ENCODE measurements at regions not wholly inside any gene's neighbourhood (a gene's known extent, or its start where the extent isn't known, plus 50 kb on each side); places are given as distances from the start of the nearest gene placed in this dataset.

DNA sequence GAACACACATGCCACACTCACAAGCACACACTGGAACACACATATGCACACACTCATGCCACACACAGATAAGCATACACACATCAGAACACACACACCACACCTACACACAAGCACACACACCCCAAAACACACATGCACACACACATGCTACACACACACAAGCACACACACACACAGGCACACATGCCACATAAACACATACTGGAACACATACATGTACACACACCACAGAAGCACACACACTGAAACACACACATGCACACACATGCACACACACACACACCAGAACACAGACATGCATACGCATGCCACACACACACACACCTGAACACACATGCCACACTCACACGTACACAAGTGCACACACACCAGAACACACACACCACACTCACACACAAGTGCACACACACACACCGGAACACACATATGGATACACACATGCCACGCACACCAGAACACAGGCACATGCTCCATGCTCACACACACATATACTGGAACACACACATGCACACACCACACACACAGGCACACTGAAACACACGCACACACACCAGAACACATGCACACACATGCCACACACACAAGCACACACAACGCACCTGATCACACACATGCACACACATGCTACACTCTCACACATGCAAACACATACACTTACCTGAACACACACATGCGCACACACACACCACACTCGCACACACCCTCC, 78.0 kb upstream of the IRX4 start:
- Histone ChIP-seq H3K27ac (no peak overlapping the region), H3K9me3 (no peaks in the 10 kb centered on the region), H3K4me3 (no peak overlapping the region), H3K36me3 (ENCODE audit: insufficient read depth in 1 of 2, low read depth in 1 of 2) (no peaks in the 10 kb centered on the region), H3K27me3 (ENCODE audit: insufficient read depth in 3 of 3, low read length in 2 of 3) (no peaks in the 10 kb centered on the region), H3K4me1 (no peaks in the 10 kb centered on the region)
- 95 to 98% (median 96%) methylated on average over 8 of the region's 8 CpGs for WGBS, 3 donors
- ATAC-seq (no peak), DNase-seq (no peak)
- TF ChIP-seq, protein P1, sequence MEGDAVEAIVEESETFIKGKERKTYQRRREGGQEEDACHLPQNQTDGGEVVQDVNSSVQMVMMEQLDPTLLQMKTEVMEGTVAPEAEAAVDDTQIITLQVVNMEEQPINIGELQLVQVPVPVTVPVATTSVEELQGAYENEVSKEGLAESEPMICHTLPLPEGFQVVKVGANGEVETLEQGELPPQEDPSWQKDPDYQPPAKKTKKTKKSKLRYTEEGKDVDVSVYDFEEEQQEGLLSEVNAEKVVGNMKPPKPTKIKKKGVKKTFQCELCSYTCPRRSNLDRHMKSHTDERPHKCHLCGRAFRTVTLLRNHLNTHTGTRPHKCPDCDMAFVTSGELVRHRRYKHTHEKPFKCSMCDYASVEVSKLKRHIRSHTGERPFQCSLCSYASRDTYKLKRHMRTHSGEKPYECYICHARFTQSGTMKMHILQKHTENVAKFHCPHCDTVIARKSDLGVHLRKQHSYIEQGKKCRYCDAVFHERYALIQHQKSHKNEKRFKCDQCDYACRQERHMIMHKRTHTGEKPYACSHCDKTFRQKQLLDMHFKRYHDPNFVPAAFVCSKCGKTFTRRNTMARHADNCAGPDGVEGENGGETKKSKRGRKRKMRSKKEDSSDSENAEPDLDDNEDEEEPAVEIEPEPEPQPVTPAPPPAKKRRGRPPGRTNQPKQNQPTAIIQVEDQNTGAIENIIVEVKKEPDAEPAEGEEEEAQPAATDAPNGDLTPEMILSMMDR (IDR thresholded peaks at IDR 0.05): no peak
- intact Hi-C loops (cut with DNase I): no loop called here

DNA sequence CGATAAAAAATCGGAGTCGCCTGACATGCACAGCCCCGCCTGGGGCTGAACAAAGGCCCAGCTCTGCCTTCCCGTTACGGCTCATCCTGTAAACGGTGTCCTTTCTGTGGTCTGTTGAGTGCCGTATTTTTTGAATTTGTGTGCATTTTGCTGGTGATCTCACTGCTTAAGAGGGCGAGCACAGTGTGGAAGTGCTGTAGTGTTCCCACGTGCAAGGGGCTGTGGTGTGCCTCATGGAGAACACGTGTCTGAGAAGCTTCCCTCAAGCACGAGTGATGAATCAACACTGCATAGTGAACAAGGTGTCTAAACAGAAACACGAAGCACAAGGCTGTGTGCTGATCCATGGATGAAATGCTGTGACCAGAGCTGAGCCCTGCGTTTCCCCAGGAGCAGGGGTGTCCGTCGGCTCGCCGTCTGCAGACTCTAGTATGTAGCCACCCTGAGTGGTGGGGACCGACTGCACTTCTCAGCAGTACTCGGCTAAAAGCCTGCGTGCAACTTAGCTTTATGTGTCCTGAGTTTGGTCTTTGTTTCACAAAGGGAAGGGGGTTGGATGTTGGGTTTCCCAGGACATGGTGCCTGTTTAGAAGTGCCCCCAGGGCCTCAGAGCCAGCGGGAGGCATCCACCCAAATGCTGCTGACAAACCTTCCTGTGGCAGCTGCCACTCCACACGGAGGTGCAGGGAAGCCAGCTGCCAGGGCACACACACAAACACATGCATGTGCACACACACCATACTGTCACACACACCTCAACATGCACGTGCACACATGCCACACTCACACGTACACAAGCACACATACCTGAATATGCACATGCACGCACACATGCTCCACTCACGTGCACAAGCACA, 77.2 kb upstream of the IRX4 start:
- Histone ChIP-seq H3K36me3 (ENCODE audit: insufficient read depth in 1 of 2, low read depth in 1 of 2) (no peaks in the 10 kb centered on the region), H3K27me3 (ENCODE audit: insufficient read depth in 3 of 3, low read length in 2 of 3) (no peaks in the 10 kb centered on the region), H3K9me3 (no peaks in the 10 kb centered on the region), H3K4me1 (no peaks in the 10 kb centered on the region), H3K4me3 (no peak overlapping the region), H3K27ac (no peak overlapping the region)
- TF ChIP-seq, protein P1 (IDR thresholded peaks at IDR 0.05): no peak
- ATAC-seq (no peak), DNase-seq (no peak)
- intact Hi-C loops (cut with DNase I): no loop called here
- 80 to 86% (median 82%) methylated on average over 27 of the region's 27 CpGs for WGBS, 3 donors

DNA sequence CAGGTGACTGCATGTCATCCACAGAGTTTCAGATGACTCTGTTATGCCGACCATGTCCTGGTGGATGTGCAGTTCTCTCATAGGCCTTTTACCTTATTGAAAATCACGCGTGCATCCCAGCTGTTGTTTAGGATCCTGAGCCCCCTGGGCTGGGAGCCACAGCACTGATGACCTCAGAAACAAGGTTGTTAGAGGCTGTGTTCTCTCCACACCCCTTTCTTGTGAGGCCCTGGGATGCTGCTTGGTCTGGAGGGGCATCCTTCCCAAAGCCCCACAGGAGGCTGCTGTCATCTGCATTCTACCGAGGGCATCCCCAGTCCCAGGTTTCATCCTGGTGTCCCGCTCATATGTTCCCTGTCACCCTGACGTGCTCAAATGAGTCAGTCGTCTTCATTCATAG, 76.5 kb upstream of the IRX4 start:
- no peaks in the 10 kb centered on the region for H3K4me1 ChIP-seq
- intact Hi-C loops (cut with DNase I): no loop called here

DNA sequence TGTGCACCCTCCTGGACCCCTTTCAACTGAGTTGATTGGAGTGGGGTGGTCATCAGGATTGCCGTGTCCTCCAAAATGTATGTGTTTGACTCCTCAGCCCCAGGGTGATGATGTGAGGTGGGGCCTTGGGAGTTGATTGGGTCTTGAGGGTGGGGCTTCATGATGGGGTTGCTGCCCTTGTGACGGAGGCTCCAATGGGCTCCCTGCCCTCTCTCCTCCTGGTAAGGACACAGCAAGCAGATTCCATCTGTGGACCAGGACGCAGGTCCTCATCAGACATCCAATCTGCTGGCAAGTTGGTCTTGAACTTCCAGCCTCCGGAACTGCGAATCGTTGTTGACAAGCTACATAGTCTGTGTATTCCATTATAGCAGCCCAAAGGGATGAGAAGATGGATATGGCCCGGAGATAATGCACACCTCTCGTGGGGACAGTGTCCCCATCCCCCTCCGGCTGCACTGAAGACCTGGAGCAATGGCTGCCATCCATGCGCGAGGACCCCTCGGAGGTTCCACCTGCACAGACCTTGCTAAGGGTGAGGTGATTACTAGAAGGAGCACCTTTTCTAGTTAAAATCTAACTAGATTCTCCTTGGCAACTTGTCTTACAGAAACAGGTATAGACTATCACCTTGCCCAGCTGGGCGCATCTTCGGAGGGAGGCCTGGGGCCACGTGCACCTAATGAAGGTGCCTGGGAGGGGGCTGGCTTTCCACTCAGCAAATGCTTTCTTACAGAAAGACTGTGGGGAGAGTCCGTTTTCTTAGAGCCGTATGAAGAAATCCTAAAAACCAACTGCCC, 75.7 kb upstream of the IRX4 start:
- DNase-seq (no peak), ATAC-seq (no peak)
- WGBS, 3 donors: 88 to 90% (median 89%) methylated on average over 17 of the region's 17 CpGs
- intact Hi-C loops (cut with DNase I): no loop called here
- TF ChIP-seq, protein P1 (IDR thresholded peaks at IDR 0.05): no peak
- no peak overlapping the region for H3K4me3 ChIP-seq
- H3K27me3 ChIP-seq (ENCODE audit: insufficient read depth in 3 of 3, low read length in 2 of 3): no peaks in the 10 kb centered on the region
- no peaks in the 10 kb centered on the region for H3K36me3 ChIP-seq (ENCODE audit: insufficient read depth in 1 of 2, low read depth in 1 of 2)
- H3K9me3 ChIP-seq: no peaks in the 10 kb centered on the region
- no peaks in the 10 kb centered on the region for H3K4me1 ChIP-seq
- no peak overlapping the region for H3K27ac ChIP-seq

More for the DNA sequence above, 76.5 kb upstream of the IRX4 start:
- H3K4me3 ChIP-seq: no peak overlapping the region
- no peak overlapping the region for H3K27ac ChIP-seq
- DNase-seq (no peak), ATAC-seq (no peak)
- H3K9me3 ChIP-seq: no peaks in the 10 kb centered on the region
- H3K27me3 ChIP-seq (ENCODE audit: insufficient read depth in 3 of 3, low read length in 2 of 3): no peaks in the 10 kb centered on the region
- TF ChIP-seq, protein P1 (IDR thresholded peaks at IDR 0.05): no peak
- WGBS, 3 donors: 54 to 71% (median 68%) methylated on average over 7 of the region's 7 CpGs
- no peaks in the 10 kb centered on the region for H3K36me3 ChIP-seq (ENCODE audit: insufficient read depth in 1 of 2, low read depth in 1 of 2)
